Astrocyte of the spinal cord (primary cell): ENCODE measurements at regions not wholly inside any gene's neighbourhood (a gene's known extent, or its start where the extent isn't known, plus 50 kb on each side); places are given as distances from the start of the nearest gene placed in this dataset.

Experiments
- DNase-seq: peaks from one replicate; pipeline ENCODE4 v3.0.0; 2011; ENCODE audit warnings: low read depth, low spot score
- H3K4me3 ChIP-seq: 2 replicates; pipeline ENCODE4 v1.5.1; 2011; ENCODE audit warnings: low read depth, mild to moderate bottlenecking, low read length, moderate library complexity
- CTCF ChIP-seq: IDR thresholded peaks from 2 replicates; pipeline ENCODE4 v1.5.1; 2012; ENCODE audit warnings: low read depth, mild to moderate bottlenecking, low read length, inconsistent platforms
- in situ Hi-C: cut with HindIII; loops from 2 replicates; pipeline ENCODE4 v1.10.0; 2017; ENCODE audit warnings: low sequenced_read_pairs

- DNase-seq: no peak
- in situ Hi-C loops: no loop called here
- no peak for TF ChIP-seq CTCF
- no peak overlapping the region for H3K4me3 ChIP-seq
Measured at GRCh38 chr11:70758206-70758605, 359.9 kb downstream of the CTTN start.

- in situ Hi-C loops: no loop called here
- no peak for TF ChIP-seq CTCF
- DNase-seq: no peak
- no peak overlapping the region for H3K4me3 ChIP-seq
Measured at GRCh38 chr11:70759846-70760245, 361.5 kb downstream of the CTTN start.

- TF ChIP-seq CTCF: no peak
- in situ Hi-C loops: no loop called here
Measured at GRCh38 chr11:70760416-70761020, 362.2 kb downstream of the CTTN start.

GRCh38 chr11:70761094-70761907 lies 363.0 kb downstream of the CTTN start:
- no peak for DNase-seq
- no peak for TF ChIP-seq CTCF
- in situ Hi-C loops: no loop called here
- H3K4me3 ChIP-seq: no peak overlapping the region

More at GRCh38 chr11:70760416-70761020, 362.2 kb downstream of the CTTN start:
- H3K4me3 ChIP-seq: no peak overlapping the region
- DNase-seq: no peak

- H3K4me3 ChIP-seq: no peak overlapping the region
- in situ Hi-C loops: no loop called here
- no peak for DNase-seq
- no peak for TF ChIP-seq CTCF
Measured at GRCh38 chr11:70761908-70762337, 363.6 kb downstream of the CTTN start.

GRCh38 chr11:70762810-70763209 lies 364.5 kb downstream of the CTTN start:
- DNase-seq: no peak
- in situ Hi-C loops: no loop called here
- H3K4me3 ChIP-seq: no peak overlapping the region
- TF ChIP-seq CTCF: no peak
